HG03354 (cell line): ENCODE measurements at regions not wholly inside any gene's neighbourhood (a gene's known extent, or its start where the extent isn't known, plus 50 kb on each side); places are given as distances from the start of the nearest gene placed in this dataset.
"Not testable (repeated sequence)": the region's sequence is repeated elsewhere in the genome, so short reads cannot be mapped to it uniquely, and the experiment has no call there.

Experiments
- ATAC-seq: cut with Tn5 transposase; IDR thresholded peaks from one replicate; pipeline ENCODE4 v1.9.1; 2021; ENCODE audit warnings: mild to moderate bottlenecking; ENCODE audit not compliant: unreplicated experiment, poor library complexity, severe bottlenecking

DNA sequence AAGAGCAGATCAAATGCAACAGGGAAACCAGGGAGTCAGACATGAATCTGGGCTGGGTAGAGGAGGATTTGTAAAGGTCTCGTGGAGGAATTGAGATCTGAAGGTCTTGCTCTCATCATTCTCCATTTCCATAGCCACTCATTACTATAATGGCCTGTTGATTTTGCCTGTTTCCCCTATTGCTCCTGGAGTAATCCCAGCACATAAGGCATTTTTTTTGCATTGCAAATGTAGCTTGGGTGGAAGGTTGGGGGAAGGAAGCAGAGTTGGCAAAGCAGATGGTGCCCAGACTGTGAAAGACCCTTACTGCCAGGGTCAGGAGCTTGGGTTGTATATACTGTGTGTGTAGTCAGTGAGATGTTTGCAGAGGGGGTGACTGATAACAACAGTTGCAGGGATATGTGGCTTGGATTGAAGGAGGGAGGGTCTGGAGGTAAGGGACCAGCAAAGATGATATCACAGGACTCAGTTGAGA is 116.0 kb downstream of the TTC6 start:
- no peak for ATAC-seq

DNA sequence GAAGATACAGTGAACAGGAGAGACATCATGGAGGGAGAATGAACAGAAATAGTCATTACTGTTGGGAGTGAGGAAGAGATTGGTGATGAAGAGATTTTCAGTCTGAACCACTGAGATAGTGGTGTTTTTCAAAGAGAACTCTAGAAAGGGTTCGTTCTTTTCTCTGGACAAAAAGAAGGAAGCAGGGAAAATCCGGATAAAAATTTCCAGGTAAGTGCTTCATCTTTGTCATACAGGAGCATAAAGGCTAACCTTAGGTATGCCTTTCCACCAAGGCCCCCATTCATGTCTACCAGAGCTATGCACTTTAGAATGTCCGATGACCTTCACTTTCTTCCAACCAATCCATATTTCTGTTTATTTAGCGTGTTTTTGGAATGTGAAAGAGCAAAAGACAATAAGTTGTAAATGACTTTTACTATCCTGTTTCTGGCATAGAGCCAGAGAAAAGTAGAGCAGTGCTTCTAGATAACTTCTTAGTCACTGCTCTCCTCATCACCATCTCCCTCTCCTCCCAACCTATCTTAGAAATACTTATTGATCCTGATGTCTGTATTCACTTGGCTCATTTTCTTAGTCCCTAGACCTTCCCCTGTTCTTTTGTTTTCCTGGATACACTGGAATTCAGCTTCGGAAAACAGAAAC is 116.5 kb downstream of the TTC6 start:
- ATAC-seq: no peak

DNA sequence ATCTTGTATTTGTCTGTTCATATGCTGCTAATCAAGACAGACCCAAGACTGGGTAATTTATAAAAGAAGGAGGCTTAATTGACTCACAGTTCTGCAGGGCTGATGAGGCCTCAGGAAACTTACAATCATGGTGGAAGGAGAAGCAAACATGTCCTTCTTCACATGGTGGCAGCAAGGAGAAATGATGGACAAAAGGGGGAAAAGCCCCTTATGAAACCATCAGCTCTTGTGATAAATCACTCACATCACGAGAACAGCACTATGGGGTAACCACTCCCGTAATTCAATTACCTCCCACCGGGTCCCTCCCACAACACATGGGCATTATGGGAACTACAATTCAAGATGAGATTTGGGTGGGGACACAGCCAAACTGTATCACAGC is 117.0 kb downstream of the TTC6 start:
- not testable (repeated sequence) for ATAC-seq

DNA sequence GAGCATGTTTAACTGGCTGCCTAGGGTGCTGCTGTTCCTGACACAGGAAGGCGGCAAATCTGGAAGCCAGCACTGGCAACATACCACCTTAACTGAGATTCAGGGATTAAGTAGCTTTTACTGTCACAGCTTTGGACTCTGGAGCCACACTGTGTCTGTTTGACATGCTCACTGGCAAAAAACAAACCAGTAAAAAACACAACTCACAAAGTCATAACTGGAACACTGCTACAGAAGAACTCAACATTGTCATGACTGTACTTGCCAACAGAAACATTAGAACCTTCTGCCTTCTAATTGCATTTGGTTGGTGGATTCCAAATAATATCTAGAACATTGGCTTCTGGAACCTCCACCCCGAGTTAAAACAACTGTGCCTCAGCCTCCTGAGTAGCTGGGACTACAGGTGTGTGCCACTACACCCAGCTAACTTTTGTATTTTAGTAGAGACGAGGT is 117.6 kb downstream of the TTC6 start:
- ATAC-seq: no peak

DNA sequence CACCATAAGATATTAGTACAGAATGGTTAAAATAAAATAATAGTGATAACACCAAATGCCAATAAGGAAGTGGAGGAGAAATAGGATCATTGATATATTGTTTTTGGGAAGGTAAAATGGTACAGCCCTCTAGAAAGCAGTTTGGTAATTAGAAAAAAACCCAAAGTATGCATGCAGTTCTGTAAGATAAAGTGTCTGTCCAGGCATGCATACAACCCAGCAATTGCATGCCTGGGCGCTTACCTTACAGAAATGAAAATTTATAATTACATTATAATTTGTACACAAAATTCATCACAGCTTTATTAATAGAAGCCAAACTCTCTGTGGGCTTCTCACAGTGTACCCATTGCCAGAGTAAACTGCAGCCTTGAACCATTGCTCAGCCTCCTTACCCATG is 124.7 kb downstream of the TTC6 start:
- ATAC-seq: no peak

DNA sequence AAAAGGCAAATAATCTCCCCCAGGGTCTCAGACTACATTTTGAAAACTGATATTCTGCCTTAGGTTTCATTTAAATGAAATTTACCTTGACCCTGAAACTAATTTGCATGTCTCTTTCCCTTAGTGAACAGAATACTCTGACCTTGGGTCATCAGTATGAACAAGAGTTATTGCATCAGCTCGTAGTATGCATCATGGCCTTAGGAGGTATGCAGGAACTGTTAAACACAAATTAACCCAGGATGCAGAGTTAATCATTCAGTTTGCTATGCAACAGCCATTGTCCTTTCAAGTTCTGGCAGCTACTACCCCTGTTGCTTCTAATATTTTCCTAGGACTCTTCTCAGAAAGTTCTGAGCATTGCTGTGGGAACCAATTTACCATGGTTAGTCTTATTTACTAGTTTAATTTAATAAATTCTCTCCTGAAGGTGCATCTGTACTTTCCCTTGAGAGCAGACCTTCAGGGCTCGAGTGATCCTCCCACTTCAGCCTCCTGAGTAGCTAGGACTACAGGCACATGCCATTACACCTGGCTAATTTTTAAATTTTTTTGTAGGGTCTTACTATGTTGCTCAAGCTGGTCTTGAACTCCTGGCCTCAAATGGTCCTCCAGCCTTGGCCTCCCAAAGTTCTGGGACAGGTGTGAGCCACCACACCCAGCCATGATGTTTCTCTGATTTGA is 126.7 kb downstream of the TTC6 start:
- peak; percentile 51 for ATAC-seq

DNA sequence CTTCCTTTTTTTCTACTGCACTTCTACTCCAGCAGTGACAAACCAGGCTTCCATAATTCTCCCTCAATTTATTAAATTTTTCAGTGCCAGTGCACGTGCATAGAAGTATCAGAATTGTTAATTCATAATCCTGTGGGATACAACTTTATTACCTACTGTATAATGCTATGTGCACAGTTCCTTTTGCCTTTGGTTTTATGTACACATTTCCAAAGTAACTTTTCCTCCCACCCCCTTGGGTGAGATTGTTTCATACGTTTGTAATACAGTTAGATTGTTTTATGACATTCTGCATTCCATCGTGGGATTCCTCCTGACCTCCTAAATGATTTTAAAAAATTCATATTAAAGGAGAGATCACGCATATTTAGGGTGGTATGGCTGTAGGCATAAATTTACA is 128.1 kb downstream of the TTC6 start:
- no peak for ATAC-seq

DNA sequence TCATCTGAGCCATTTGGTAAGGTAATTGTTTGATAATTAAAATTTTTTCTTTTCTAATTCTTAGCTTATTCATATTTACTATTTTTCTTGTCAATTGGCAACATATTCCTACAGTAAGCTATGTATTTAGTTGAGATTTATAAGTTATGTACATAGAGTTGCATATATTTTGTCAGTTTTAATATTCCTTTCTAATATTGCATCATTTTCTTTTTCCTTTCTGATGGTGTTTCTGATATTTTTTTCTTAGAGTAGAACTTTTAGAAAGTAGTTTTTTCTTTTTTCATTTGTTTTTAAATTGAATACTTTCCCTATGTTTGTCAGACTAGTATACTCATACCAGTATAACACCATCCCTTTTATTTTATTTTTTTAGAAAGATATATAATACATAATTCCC is 131.3 kb downstream of the TTC6 start:
- ATAC-seq: no peak

DNA sequence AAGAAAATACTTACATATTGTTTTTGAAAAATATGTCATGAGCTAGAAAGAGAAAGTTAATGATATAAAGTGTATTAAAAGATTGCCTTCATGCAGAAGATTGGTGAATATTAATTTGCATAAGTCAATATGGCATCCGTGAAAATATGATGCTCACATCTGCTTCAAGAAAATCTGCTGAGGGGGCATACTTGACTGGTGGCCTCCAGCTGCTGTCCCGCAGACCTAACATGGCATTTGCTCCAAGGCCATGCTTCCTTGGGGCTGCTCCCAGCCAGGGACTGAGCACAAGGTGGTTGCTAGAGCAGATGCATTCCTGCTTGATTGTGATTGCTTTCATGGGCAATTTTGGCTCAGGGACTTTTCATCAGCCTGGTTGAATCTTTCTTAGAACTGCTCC is 133.8 kb downstream of the TTC6 start:
- no peak for ATAC-seq

DNA sequence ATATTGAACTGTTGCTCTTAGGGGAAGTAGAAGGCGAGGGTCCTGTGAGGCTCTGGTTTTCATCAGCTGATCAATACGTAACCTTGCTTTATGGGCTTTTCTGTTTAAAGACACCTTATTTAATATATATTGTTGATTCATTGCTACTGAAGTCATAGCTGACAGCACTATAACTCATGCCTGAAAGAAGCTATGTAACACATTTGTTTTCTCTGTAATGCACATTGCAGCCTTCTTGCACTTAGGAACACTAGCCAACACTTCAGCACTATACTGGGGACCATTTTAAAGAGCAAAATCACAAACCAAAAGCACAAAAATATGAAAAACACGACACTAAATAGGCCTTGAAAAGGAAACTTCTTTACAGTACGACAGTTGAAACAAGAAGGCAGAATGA is 135.7 kb downstream of the TTC6 start:
- ATAC-seq: no peak

DNA sequence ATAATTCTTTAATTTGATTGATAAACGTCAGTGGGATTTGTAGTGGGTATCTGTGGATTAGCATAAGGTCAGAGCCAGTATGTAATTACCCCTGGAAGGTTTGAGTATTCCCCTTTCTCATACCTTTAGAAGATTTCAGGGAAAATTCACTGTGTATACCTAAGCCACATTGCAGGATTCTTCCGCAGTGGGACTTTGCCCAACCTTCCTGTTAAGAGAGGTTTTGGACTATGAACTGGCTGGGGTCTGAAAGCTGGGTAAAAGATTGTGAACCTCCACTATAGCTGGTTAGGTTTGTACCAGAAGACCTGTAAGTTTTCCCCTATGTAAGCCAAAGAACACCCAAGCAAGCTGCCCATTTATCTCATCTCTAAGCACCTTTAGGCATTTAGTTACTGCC is 150.2 kb downstream of the TTC6 start:
- no peak for ATAC-seq

DNA sequence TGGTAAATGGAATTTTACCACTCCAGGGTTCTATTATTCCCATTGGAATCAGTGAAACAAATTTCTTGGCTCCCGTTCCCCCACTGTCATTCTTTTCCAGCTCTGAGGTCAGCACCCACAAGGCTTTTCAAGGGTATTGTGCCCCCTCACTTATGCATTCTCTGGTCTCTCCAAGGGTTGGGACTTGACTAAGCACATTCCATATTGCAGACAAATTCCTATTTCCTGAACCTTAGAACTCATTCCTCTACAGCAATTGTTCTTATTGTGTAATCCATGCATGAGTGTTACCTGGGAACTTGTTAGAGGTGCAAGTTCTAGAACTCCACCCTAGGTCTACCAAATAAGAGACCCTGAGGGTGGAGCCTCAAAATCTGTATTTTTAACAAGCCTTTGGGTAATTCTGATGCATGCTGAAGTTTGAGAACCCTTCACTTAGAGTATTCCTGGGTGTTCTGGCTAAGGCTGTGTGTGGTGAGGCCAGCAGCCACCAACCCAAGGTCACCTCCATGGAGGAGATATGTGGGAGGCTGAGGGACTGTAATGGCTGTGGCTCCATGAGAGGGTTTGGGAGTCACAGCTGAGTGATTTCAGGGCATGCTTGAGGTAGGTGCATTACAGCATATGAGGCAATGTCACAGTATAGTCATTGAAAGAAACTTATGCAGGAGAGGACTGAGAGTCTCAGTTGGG is 150.9 kb downstream of the TTC6 start:
- no peak for ATAC-seq

DNA sequence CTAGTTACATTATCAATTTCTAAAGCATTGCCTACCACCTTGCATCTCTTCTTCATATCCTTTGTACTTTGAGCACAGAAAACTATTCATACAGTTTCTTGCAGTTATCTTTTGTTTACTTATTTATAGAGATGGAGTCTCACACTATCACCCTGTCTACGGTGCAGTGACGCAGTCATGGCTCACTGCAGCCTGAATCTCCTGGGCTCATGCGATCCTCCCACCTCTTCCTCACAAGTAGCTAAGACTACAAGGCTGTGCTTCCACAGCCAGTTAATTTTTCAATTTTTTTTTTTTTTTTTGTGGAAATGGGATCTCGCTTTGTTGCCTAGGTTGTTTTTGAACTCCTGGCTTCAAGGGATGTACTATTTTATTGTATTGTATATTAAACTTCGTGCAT is 158.0 kb downstream of the TTC6 start:
- no peak for ATAC-seq

DNA sequence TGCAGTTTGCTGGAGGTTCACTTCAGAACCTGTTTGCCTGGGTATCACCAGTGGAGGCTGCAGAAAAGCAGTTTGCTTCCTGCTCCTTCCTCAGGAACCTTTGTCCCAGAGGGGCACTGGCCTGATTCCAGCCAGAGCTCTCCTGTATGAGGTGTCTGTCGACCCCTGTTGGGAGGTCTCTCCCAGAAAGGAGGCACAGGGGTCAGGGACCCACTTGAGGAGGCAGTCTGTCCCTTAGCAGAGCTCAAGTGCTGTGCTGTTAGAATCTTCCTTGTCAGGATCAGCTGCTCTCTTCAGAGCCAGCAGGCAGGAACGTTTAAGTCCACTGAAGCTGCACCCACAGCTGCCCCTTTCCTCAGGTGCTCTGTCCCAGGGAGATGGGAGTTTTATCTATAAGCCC is 164.8 kb downstream of the TTC6 start:
- not testable (repeated sequence) for ATAC-seq

DNA sequence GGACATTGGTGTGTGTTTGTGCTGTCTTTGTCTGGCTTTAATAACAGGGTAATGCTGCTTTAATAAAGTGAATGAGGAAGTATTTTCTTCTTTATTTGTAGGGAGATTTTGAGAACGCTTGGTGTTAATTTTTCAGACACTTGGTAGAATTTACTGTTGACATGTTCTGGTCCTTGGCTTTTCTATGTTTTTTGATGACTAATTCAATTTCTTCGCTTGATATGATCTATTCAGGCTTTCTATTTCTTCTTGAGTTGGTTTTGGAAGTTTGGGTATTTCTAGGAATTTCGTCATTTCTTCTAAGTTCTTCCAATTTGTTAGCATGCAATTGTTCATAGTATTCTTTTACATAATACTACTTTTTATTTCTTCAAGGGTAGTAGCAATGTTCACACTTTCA is 167.8 kb downstream of the TTC6 start:
- ATAC-seq: no peak

DNA sequence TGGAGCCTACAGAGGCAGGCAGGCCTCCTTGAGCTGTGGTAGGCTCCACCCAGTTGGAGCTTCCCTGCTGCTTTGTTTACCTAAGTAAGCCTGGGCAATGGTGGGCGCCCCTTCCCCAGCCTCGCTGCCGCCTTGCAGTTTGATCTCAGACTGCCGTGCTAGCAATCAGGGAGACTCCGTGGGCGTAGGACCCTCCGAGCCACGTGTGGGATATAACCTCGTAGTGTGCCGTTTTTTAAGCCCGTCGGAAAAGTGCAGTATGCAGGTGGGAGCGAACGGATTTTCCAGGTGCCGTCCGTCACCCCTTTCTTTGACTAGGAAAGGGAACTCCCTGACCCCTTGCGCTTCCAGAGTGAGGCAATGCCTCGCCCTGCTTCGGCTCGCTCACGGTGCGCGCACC is 176.9 kb downstream of the TTC6 start:
- not testable (repeated sequence) for ATAC-seq

DNA sequence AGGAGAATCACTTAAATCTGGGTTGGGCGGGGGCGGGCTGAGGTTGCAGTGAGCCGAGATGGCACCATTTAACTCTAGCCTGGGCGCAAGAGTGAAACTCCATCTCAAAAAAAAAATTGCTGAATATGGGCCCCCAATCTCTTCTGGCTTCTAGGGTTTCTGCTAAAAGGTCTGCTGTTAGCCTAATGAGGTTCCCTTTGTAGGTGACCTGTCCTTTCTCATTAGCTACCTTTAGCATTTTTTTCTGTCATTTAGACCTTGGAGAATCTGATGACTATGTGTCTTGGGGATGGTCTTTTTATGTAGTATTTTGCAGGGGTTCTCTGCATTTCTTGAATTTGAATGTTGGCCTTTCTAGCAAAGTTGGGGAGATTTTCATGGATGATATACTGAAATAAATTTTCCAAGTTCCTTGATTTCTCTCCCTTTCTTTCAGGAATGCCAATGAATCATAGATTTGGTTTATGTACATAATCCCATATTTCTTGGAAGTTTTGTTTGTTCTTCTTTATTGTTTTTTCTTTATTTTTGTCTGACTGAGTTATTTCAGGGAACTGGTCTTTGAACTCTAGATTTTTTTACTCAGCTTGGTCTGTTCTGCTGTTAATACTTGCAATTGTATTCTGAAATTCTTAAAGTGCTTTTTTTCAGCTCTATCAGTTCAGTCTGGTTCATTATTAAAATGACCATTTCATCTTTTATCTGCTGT is 181.5 kb downstream of the TTC6 start:
- ATAC-seq: no peak

DNA sequence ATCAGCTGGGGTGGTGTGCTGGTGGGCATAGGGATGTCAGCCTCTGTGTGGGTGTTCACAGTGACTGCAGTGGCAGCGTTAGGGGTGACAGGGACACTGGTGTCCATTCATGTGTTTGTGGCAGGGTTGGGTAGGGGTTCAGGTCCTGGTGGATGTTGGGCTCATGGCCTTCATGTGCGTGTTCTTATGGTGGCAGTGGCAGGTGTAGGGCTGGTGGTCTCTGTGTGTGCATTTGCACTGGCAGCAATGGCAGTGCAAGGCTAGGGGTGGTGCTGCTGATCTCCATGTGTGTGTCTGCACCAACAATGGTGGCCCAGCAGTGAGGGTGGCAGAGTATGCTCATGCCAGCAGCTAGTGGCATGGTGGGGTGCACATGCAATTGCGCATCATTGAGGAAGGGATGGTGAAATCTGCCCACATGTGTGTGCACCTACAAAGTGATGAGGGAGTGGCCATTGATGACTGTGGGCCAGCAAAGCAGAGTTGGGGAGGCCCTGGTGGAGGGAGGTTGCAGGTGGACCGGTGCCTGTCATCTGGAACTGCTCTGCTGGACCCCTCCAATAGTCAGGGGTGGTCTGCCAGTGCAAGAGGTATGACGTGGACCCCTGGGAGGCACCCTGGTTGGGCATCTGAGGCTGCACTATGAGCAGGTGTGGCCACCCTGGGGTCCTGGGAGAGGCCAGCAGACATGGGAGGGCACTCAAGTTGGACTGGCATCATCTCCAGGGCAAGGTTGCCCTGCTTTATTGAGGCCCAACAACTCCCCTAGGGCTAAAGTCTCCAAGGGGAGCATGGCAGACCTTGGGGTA is 182.9 kb downstream of the TTC6 start:
- ATAC-seq: no peak

DNA sequence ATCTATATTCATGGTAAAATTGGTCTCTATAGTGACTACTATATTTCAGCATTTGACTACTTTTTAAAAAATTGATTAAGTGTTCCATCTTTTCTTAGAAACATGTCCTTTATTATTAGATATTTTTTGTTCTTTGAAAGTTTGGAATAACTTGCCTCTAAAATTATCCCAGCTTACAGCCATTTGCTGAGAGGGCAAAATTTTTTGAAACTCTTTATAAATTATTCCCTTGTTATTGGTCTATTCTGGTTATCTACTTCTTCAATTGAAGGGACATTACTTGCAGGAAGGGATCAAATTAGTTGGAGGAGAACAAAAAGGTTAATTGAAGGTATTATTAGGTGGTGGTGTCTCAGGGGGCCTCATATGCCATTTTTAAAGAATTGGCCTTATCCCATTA is 184.1 kb downstream of the TTC6 start:
- ATAC-seq: no peak

DNA sequence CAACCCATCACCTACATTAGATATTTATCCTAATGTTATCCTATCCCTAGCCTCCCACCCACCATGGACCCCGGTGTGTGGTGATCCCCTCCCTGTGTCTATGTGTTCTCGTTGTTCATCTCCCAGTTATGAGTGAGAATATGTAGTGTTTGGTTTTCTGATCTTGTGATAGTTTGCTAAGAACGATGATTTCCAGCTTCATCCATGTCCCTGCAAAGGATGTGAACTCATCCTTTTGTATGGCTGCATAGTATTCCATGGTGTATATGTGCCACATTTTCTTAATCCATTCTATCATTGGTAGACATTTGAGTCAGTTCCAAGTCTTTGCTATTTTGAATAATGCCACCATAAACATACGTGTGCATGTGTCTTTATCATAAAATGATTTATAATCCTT is 185.3 kb downstream of the TTC6 start:
- ATAC-seq: not testable (repeated sequence)
